Fibroblast of lung (primary cell): ENCODE measurements at regions not wholly inside any gene's neighbourhood (a gene's known extent, or its start where the extent isn't known, plus 50 kb on each side); places are given as distances from the start of the nearest gene placed in this dataset.

ENCODE experiments used
- EZH2 ChIP-seq: IDR thresholded peaks from 2 replicates; pipeline ENCODE4 v1.5.1; 2012; ENCODE audit warnings: low read length, control low read depth, mild to moderate bottlenecking; ENCODE audit errors: missing control alignments
- TF ChIP-seq, protein P1 (sequence below), 2 donors: IDR thresholded peaks in 1 of 2; conservative IDR thresholded peaks in 1 of 2; 1 replicate in 1 of 2; 2 replicates in 1 of 2; pipeline ENCODE4 v1.5.1; 2011 to 2012; ENCODE audit warnings: low read length in 2 of 2, control low read depth in 1 of 2, inconsistent platforms in 1 of 2, low read depth in 1 of 2, mild to moderate bottlenecking in 1 of 2

DNA sequence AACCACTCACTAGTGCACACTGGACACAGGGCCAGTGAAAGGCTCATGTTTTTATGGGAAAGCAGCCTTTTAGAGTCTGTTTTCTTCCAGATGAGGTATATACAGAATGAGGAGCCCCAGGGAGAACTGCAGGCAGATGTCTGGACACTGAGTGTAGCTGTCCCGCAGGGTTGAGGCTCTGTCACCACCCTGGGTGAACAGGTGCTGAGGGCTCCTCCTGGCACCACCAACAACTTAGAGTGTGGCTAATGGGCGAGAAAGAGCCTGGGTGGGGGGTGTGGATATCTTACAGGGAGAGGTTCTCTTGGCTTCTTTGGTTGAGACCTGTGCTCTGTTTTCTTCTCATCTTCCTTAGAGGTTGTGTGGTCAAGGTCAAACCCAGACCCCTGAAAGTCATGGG lies 202.1 kb upstream of the GPR12 start:
- no peak for TF ChIP-seq EZH2
- TF ChIP-seq, protein P1, sequence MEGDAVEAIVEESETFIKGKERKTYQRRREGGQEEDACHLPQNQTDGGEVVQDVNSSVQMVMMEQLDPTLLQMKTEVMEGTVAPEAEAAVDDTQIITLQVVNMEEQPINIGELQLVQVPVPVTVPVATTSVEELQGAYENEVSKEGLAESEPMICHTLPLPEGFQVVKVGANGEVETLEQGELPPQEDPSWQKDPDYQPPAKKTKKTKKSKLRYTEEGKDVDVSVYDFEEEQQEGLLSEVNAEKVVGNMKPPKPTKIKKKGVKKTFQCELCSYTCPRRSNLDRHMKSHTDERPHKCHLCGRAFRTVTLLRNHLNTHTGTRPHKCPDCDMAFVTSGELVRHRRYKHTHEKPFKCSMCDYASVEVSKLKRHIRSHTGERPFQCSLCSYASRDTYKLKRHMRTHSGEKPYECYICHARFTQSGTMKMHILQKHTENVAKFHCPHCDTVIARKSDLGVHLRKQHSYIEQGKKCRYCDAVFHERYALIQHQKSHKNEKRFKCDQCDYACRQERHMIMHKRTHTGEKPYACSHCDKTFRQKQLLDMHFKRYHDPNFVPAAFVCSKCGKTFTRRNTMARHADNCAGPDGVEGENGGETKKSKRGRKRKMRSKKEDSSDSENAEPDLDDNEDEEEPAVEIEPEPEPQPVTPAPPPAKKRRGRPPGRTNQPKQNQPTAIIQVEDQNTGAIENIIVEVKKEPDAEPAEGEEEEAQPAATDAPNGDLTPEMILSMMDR (conservative IDR thresholded peaks at IDR 0.05 in 1 of 2, IDR thresholded peaks at IDR 0.05 in 1 of 2; ENCODE audit: low read depth in 1 of 2, low read length in 2 of 2): no peak
